ENCODE measurements at regions not wholly inside any gene's neighbourhood (a gene's known extent, or its start where the extent isn't known, plus 50 kb on each side); places are given as distances from the start of the nearest gene placed in this dataset.

GRCh38 chr5:133883916-133884315 lies 84.5 kb downstream of the C5orf15 start:
- TF ChIP-seq, protein P1, sequence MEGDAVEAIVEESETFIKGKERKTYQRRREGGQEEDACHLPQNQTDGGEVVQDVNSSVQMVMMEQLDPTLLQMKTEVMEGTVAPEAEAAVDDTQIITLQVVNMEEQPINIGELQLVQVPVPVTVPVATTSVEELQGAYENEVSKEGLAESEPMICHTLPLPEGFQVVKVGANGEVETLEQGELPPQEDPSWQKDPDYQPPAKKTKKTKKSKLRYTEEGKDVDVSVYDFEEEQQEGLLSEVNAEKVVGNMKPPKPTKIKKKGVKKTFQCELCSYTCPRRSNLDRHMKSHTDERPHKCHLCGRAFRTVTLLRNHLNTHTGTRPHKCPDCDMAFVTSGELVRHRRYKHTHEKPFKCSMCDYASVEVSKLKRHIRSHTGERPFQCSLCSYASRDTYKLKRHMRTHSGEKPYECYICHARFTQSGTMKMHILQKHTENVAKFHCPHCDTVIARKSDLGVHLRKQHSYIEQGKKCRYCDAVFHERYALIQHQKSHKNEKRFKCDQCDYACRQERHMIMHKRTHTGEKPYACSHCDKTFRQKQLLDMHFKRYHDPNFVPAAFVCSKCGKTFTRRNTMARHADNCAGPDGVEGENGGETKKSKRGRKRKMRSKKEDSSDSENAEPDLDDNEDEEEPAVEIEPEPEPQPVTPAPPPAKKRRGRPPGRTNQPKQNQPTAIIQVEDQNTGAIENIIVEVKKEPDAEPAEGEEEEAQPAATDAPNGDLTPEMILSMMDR (IDR thresholded peaks at IDR 0.05; ENCODE audit: insufficient read depth, low read depth, low read length), result no peak
- no peak for DNase-seq (ENCODE audit: low read depth)
- H3K4me3 ChIP-seq (ENCODE audit: low read depth, low read length), result no peak overlapping the region

DNA sequence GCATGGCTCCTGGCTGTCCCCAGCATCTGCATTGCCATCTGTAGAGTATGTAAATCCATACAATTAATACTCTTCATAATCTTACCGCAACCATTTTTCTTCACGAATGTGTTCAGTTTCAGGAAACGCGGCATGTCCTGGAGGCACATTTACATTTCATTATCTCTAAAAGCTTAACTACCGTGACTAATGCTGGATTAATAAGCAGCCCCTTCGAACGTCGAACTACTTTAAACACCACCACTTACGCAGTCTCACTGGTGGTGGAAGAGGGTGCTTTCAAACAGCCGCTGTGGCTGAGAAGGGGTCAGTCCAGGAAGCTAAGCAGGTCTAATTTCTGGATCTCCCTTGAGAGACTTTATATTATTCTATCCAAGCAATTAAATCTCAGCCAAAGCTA lies 85.6 kb downstream of the C5orf15 start:
- no peak overlapping the region for H3K4me3 ChIP-seq (ENCODE audit: low read depth, low read length)
- no peak for DNase-seq (ENCODE audit: low read depth)
- TF ChIP-seq, protein P1 (IDR thresholded peaks at IDR 0.05; ENCODE audit: insufficient read depth, low read depth, low read length), result no peak

DNA sequence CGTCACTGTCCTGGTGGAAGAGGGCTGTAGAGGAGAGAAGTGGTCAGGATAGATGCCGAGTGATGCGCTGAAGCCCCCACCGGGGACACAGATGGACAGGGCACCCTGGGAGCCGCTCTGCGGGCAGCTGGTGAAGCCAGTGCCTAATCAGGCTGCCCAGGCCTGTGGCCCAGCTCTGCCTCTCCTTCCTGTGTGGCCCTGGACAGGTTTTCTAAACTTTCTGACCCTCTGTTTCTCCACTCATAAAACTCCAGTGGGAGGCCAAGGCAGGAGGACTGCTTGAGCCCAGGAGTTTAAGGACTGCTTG lies 86.1 kb downstream of the C5orf15 start:
- no peak for DNase-seq (ENCODE audit: low read depth)
- TF ChIP-seq, protein P1 (IDR thresholded peaks at IDR 0.05; ENCODE audit: insufficient read depth, low read depth, low read length), result no peak
- H3K4me3 ChIP-seq (ENCODE audit: low read depth, low read length), result no peak overlapping the region

DNA sequence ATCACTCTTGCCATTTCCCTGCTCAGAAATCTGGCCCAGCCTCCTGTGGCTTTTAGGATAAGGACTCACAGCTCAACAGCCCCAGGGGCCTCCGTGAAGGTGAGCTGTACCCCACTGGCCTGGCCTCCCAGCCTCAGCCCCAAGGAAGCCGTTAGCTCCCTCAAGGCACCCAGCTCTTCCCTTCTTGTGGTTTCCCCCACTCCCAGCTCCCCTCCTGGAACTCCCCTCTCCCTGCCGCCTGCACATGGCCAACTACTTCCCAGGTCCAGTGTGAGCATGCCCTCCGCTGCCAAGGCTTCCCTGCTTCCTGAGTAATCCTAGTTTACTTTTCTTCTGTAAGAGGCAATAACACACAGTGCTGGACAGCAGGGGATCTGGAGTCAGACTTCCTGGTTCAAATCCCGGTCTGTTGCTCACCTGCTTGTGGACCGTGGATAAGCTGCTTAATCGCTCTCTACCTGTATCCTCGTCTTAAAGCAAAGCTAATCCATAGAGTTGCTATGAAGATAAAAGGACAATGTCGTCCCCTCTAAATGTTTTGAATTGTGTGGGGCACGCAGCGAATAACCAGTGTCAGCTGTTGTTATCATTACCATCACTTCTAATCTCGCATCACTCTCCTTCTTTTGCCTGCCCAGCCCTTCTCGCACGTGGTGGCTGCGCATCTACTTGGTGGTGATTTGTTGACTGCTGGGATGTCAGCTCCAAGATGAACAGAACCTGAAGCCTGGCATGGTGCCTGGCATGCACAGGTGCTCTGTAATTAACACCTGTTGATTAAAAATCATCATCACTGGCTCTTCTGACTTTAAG lies 86.6 kb downstream of the C5orf15 start:
- no peak overlapping the region for H3K4me3 ChIP-seq (ENCODE audit: low read depth, low read length)
- no peak for DNase-seq (ENCODE audit: low read depth)
- TF ChIP-seq, protein P1 (IDR thresholded peaks at IDR 0.05; ENCODE audit: insufficient read depth, low read depth, low read length), result no peak

GRCh38 chr5:133878236-133878555 lies 90.2 kb downstream of the C5orf15 start:
- no peak for DNase-seq (ENCODE audit: low read depth)
- H3K4me3 ChIP-seq (ENCODE audit: low read depth, low read length), result no peak overlapping the region
- TF ChIP-seq, protein P1 (IDR thresholded peaks at IDR 0.05; ENCODE audit: insufficient read depth, low read depth, low read length), result no peak

DNA sequence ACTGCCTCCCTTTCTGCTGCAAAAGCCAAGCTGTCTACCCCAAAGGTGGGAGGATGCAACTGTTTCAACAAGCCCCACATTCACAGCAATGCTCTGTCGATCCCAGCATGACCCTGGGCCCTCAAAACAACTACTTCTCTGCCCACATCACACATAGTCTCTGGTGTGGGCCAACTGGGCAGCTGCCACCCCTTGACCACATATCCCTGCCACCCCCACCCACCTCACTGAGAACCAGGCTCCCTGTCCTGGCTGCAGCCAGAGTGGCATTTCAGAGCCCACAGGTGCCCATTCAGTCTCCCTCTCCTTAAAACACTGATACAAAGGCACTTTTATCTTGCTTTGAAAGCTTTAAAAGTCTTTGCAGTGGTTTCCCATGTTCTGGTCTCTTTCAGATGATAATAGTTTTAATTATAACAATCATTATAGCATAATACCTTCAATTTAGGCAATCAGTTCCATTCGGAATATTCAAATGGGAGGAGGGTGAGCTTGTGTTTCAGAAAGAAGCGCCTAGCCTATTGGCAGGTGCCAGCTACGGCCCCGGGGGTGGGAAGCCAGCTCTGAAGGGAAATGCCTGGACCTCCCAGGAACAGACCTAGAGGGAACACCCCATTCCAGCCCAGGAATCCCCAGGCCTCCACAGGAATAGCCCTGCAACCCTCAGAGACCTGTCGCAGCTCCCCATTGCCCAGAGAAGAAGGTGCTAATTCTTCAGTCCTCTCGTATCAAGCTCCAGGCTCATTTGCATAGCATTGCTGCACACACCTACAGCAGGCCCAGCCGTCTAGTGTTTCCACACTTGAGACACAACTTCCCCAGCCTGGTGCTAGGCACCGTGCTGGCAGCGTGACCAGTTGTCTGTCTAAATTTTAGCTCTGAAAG lies 90.8 kb downstream of the C5orf15 start:
- no peak overlapping the region for H3K4me3 ChIP-seq (ENCODE audit: low read depth, low read length)
- DNase-seq (ENCODE audit: low read depth), result no peak
- TF ChIP-seq, protein P1 (IDR thresholded peaks at IDR 0.05; ENCODE audit: insufficient read depth, low read depth, low read length), result no peak

Data from fibroblast of villous mesenchyme (primary cell).